Keratinocyte (primary cell): ENCODE measurements at regions not wholly inside any gene's neighbourhood (a gene's known extent, or its start where the extent isn't known, plus 50 kb on each side); places are given as distances from the start of the nearest gene placed in this dataset.

Experiments
- DNase-seq: peaks from one replicate; pipeline ENCODE4 v3.0.0-alpha.2; 2011; ENCODE audit warnings: low read depth, missing footprints, low spot score
- FAIRE-seq: peaks from 2 replicates; lab custom pipeline; 2011; peaks lifted over from hg19 to GRCh38; lab: Jason Lieb, UNC
- H2AFZ ChIP-seq: 2 replicates; pipeline ENCODE4 v1.6.0; 2012; ENCODE audit warnings: low read length, control low read depth, inconsistent platforms; ENCODE audit not compliant: control insufficient read depth
- H3K27ac ChIP-seq: 2 replicates; pipeline ENCODE4 v1.5.1; 2011; ENCODE audit warnings: low read length; ENCODE audit not compliant: control insufficient read depth, insufficient read depth
- H3K27me3 ChIP-seq: 3 replicates; pipeline ENCODE4 v1.6.0; 2011; ENCODE audit warnings: low read length; ENCODE audit not compliant: control insufficient read depth, insufficient read depth; ENCODE audit errors: extremely low read depth
- H3K36me3 ChIP-seq, 2 experiments: 2 replicates in 1 of 2; 3 replicates in 1 of 2; pipeline ENCODE4 v1.5.1; 2011; ENCODE audit warnings: low read length in 2 of 2, mild to moderate bottlenecking in 1 of 2; ENCODE audit not compliant: control insufficient read depth in 2 of 2, insufficient read depth in 2 of 2; ENCODE audit errors: extremely low read depth in 1 of 2
- H3K4me1 ChIP-seq: 3 replicates; pipeline ENCODE4 v1.5.1; 2011; ENCODE audit warnings: low read length; ENCODE audit not compliant: control insufficient read depth, insufficient read depth; ENCODE audit errors: extremely low read depth
- H3K4me2 ChIP-seq: 3 replicates; pipeline ENCODE4 v1.6.0; 2011; ENCODE audit warnings: low read depth, low read length; ENCODE audit not compliant: control insufficient read depth, insufficient read depth; ENCODE audit errors: extremely low read depth
- H3K4me3 ChIP-seq, 3 experiments: fragments of 200-600 bp in 1 of 3; sonication (generic) in 1 of 3; 2 replicates in 2 of 3; 3 replicates in 1 of 3; pipeline ENCODE4 v1.5.1; 2011 to 2016; ENCODE audit warnings: low read length in 3 of 3, mild to moderate bottlenecking in 3 of 3, control low read depth in 2 of 3, inconsistent platforms in 1 of 3, low read depth in 1 of 3, mixed read lengths in 1 of 3, mixed run types in 1 of 3, moderate library complexity in 1 of 3; ENCODE audit not compliant: control insufficient read depth in 2 of 3, insufficient read depth in 2 of 3; ENCODE audit errors: extremely low read depth in 1 of 3
- H3K79me2 ChIP-seq: 2 replicates; pipeline ENCODE4 v1.6.0; 2012; ENCODE audit warnings: low read length; ENCODE audit not compliant: control insufficient read depth, insufficient read depth
- H3K9ac ChIP-seq: 3 replicates; pipeline ENCODE4 v1.6.0; 2011; ENCODE audit warnings: low read length; ENCODE audit not compliant: control insufficient read depth, insufficient read depth; ENCODE audit errors: extremely low read depth
- H3K9me1 ChIP-seq: 3 replicates; pipeline ENCODE4 v1.6.0; 2011; ENCODE audit warnings: low read length; ENCODE audit not compliant: control insufficient read depth, insufficient read depth; ENCODE audit errors: extremely low read depth
- H3K9me3 ChIP-seq: 2 replicates; pipeline ENCODE4 v1.5.1; 2012; ENCODE audit warnings: low read depth, low read length; ENCODE audit not compliant: control insufficient read depth
- H4K20me1 ChIP-seq: 3 replicates; pipeline ENCODE4 v1.6.0; 2011; ENCODE audit warnings: low read length; ENCODE audit not compliant: control insufficient read depth, insufficient read depth; ENCODE audit errors: extremely low read depth
- CTCF ChIP-seq, 3 experiments: IDR thresholded peaks in 1 of 3; conservative IDR thresholded peaks in 1 of 3; optimal IDR thresholded peaks in 1 of 3; 2 replicates in 2 of 3; 3 replicates in 1 of 3; pipeline versions ENCODE3 to v1.5.1; 2011; ENCODE audit warnings: low read length in 3 of 3, mild to moderate bottlenecking in 3 of 3, moderate library complexity in 2 of 3, control low read depth in 1 of 3, inconsistent platforms in 1 of 3; ENCODE audit not compliant: insufficient read depth in 2 of 3; ENCODE audit errors: extremely low read depth in 1 of 3
- EZH2 ChIP-seq: IDR thresholded peaks from one replicate; pipeline ENCODE4 v1.6.1; 2012; ENCODE audit warnings: inconsistent platforms, mild to moderate bottlenecking, low read length, moderate library complexity
- dilution Hi-C: fragments of 300-500 bp; cut with MboI; formaldehyde crosslinking; loops from one replicate; pipeline ENCODE4 v1.7.0; 2020; ENCODE audit warnings: low sequenced_read_pairs; ENCODE audit not compliant: extremely low pct_ligation_motif_present

GRCh38 chr4:83768146-83768545, 232.2 kb downstream of the GPAT3 start:
- no peak for TF ChIP-seq CTCF (optimal IDR thresholded peaks at IDR 0.05 in 1 of 3, IDR thresholded peaks at IDR 0.05 in 1 of 3, conservative IDR thresholded peaks at IDR 0.05 in 1 of 3; ENCODE audit: extremely low read depth in 1 of 3, insufficient read depth in 2 of 3, low read length in 3 of 3)
- TF ChIP-seq EZH2: no peak
- no peaks in the 10 kb centered on the region for H3K9me3 ChIP-seq
- no peaks in the 10 kb centered on the region for H3K4me1 ChIP-seq
- no peak overlapping the region for H3K4me2 ChIP-seq
- H3K79me2 ChIP-seq: no peaks in the 10 kb centered on the region
- H3K9me1 ChIP-seq: no peaks in the 10 kb centered on the region
- no peaks in the 10 kb centered on the region for H4K20me1 ChIP-seq
- no peaks in the 10 kb centered on the region for H3K36me3 ChIP-seq
- FAIRE-seq (no peak), DNase-seq (no peak)
- peaks cover 4% of the 10 kb centered on the region for H3K27me3 ChIP-seq
- H2AFZ ChIP-seq: no peak overlapping the region
- dilution Hi-C loops: no loop called here
- H3K9ac ChIP-seq: no peak overlapping the region
- no peak overlapping the region for H3K4me3 ChIP-seq
- no peak overlapping the region for H3K27ac ChIP-seq

GRCh38 chr4:83767067-83767466, 231.2 kb downstream of the GPAT3 start:
- dilution Hi-C loops: no loop called here
- Histone ChIP-seq H3K9me1 (no peaks in the 10 kb centered on the region), H3K4me2 (no peak overlapping the region), H3K4me3 (no peak overlapping the region), H4K20me1 (no peaks in the 10 kb centered on the region), H3K27ac (no peak overlapping the region), H3K79me2 (no peaks in the 10 kb centered on the region), H2AFZ (no peak overlapping the region), H3K9ac (no peak overlapping the region), H3K4me1 (no peaks in the 10 kb centered on the region), H3K9me3 (no peaks in the 10 kb centered on the region), H3K27me3 (peaks cover 4% of the 10 kb centered on the region), H3K36me3 (no peaks in the 10 kb centered on the region)
- no peak for FAIRE-seq
- DNase-seq: no peak
- TF ChIP-seq CTCF (optimal IDR thresholded peaks at IDR 0.05 in 1 of 3, IDR thresholded peaks at IDR 0.05 in 1 of 3, conservative IDR thresholded peaks at IDR 0.05 in 1 of 3; ENCODE audit: extremely low read depth in 1 of 3, insufficient read depth in 2 of 3, low read length in 3 of 3) (no peak), EZH2 (no peak)
